Right atrium auricular region (tissue), 2 donors: ENCODE measurements at regions not wholly inside any gene's neighbourhood (a gene's known extent, or its start where the extent isn't known, plus 50 kb on each side); places are given as distances from the start of the nearest gene placed in this dataset.

Experiments used
- DNase-seq: peaks from one replicate; pipeline ENCODE4 v3.0.0-alpha.2; 2019; ENCODE audit warnings: low spot score
- H3K27ac ChIP-seq, 2 donors: fragments of 200-600 bp; sonication (generic); 1 replicate in 1 of 2; 2 replicates in 1 of 2; pipeline ENCODE4 v1.5.1; 2016 to 2019
- H3K27me3 ChIP-seq, 2 donors: fragments of 200-600 bp; sonication (generic); one replicate each; pipeline versions ENCODE4 v1.5.1 to v1.6.0; 2017 to 2019
- H3K36me3 ChIP-seq: fragments of 200-600 bp; sonication (generic); one replicate; pipeline ENCODE4 v1.5.1; 2016
- H3K4me1 ChIP-seq, 2 donors: fragments of 200-600 bp; sonication (generic); one replicate each; pipeline versions ENCODE4 v1.5.1 to v1.6.0; 2017 to 2019
- H3K4me3 ChIP-seq, 2 donors: fragments of 200-600 bp; sonication (generic); 1 replicate in 1 of 2; 2 replicates in 1 of 2; pipeline ENCODE4 v1.5.1; 2017 to 2019; ENCODE audit warnings: mild to moderate bottlenecking in 1 of 2, moderate library complexity in 1 of 2
- H3K9me3 ChIP-seq, 2 donors: fragments of 200-600 bp; sonication (generic); one replicate each; pipeline ENCODE4 v1.5.1; 2019
- TF ChIP-seq, protein P1 (sequence below), 2 donors: fragments of 200-600 bp; sonication (generic); IDR thresholded peaks; one replicate each; pipeline ENCODE4 v1.5.1; 2019; ENCODE audit warnings: antibody characterized with exemption in 2 of 2

GRCh38 chr10:109022417-109023049, 900.8 kb downstream of the XPNPEP1 start:
- Histone ChIP-seq H3K4me3 (no peak overlapping the region), H3K4me1 (no peaks in the 10 kb centered on the region), H3K9me3 (no peaks in the 10 kb centered on the region), H3K27ac (no peak overlapping the region), H3K27me3 (no peaks in the 10 kb centered on the region), H3K36me3 (no peaks in the 10 kb centered on the region)
- DNase-seq, result no peak
- TF ChIP-seq, protein P1, sequence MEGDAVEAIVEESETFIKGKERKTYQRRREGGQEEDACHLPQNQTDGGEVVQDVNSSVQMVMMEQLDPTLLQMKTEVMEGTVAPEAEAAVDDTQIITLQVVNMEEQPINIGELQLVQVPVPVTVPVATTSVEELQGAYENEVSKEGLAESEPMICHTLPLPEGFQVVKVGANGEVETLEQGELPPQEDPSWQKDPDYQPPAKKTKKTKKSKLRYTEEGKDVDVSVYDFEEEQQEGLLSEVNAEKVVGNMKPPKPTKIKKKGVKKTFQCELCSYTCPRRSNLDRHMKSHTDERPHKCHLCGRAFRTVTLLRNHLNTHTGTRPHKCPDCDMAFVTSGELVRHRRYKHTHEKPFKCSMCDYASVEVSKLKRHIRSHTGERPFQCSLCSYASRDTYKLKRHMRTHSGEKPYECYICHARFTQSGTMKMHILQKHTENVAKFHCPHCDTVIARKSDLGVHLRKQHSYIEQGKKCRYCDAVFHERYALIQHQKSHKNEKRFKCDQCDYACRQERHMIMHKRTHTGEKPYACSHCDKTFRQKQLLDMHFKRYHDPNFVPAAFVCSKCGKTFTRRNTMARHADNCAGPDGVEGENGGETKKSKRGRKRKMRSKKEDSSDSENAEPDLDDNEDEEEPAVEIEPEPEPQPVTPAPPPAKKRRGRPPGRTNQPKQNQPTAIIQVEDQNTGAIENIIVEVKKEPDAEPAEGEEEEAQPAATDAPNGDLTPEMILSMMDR (IDR thresholded peaks at IDR 0.05), result no peak

DNA sequence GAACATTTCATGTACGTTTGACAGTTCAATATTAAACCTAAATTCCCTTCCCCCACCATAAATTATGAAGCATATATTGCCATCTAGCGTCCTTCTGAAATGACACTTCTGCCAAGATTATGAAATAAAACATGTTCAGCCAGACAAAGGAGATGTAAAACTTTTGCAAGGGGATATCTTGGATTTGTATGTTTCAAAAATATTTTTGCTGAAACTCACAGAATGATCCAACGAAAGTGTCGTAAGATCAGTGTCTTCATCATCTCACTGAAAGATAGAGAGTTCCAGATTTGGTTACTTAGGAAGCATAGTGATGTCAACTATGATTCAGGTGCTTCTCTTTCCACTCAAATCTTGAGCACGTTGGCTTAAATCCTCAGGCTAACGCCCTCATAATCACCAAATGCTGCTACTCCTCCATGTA, 904.3 kb downstream of the XPNPEP1 start:
- no peaks in the 10 kb centered on the region for H3K4me1 ChIP-seq
- H3K4me3 ChIP-seq, result no peak overlapping the region
- no peak for DNase-seq
- H3K27ac ChIP-seq, result no peak overlapping the region
- no peaks in the 10 kb centered on the region for H3K36me3 ChIP-seq
- no peaks in the 10 kb centered on the region for H3K9me3 ChIP-seq
- H3K27me3 ChIP-seq, result no peaks in the 10 kb centered on the region
- TF ChIP-seq, protein P1 (IDR thresholded peaks at IDR 0.05), result no peak

- Histone ChIP-seq H3K9me3 (no peaks in the 10 kb centered on the region), H3K27me3 (no peaks in the 10 kb centered on the region), H3K27ac (no peak overlapping the region), H3K36me3 (no peaks in the 10 kb centered on the region), H3K4me3 (no peak overlapping the region), H3K4me1 (no peaks in the 10 kb centered on the region)
- DNase-seq, result no peak
- TF ChIP-seq, protein P1 (IDR thresholded peaks at IDR 0.05), result no peak
Observed at GRCh38 chr10:109007514-109007913, 915.8 kb downstream of the XPNPEP1 start.

- no peak overlapping the region for H3K4me3 ChIP-seq
- no peaks in the 10 kb centered on the region for H3K36me3 ChIP-seq
- H3K27ac ChIP-seq, result no peak overlapping the region
- no peaks in the 10 kb centered on the region for H3K27me3 ChIP-seq
- DNase-seq, result no peak
- H3K4me1 ChIP-seq, result no peaks in the 10 kb centered on the region
- TF ChIP-seq, protein P1 (IDR thresholded peaks at IDR 0.05), result no peak
- H3K9me3 ChIP-seq, result no peaks in the 10 kb centered on the region
Observed at GRCh38 chr10:108990441-108990840, 932.9 kb downstream of the XPNPEP1 start.

- Histone ChIP-seq H3K4me3 (no peak overlapping the region), H3K27ac (no peak overlapping the region), H3K4me1 (no peaks in the 10 kb centered on the region), H3K9me3 (no peaks in the 10 kb centered on the region), H3K27me3 (no peaks in the 10 kb centered on the region), H3K36me3 (no peaks in the 10 kb centered on the region)
- TF ChIP-seq, protein P1 (IDR thresholded peaks at IDR 0.05), result no peak
- DNase-seq, result no peak
Observed at GRCh38 chr10:108989976-108990375, 933.3 kb downstream of the XPNPEP1 start.

DNA sequence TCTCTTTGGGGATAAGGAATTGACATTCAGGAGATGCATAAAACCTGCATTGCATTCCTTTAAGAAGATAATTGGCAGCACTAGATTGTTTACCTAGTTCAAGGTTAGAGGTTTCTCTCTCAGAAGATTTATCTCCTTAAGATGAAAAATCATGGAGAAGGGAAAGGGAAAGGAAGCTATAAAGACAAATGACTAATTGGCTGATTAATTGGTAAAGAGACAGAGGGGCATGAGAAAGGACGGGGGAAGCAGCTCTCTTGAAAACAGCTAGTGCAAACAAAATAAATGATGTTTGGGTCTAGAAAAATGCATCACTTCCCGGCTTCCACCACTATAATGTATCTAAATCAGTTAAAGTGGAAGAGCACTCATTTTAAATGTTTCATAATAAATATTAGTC, 941.2 kb downstream of the XPNPEP1 start:
- Histone ChIP-seq H3K27ac (no peak overlapping the region), H3K4me3 (no peak overlapping the region), H3K27me3 (no peaks in the 10 kb centered on the region), H3K4me1 (no peaks in the 10 kb centered on the region), H3K36me3 (no peaks in the 10 kb centered on the region), H3K9me3 (no peaks in the 10 kb centered on the region)
- TF ChIP-seq, protein P1 (IDR thresholded peaks at IDR 0.05), result no peak
- DNase-seq, result no peak
